ENCODE measurements at regions not wholly inside any gene's neighbourhood (a gene's known extent, or its start where the extent isn't known, plus 50 kb on each side); places are given as distances from the start of the nearest gene placed in this dataset.
"Not testable (repeated sequence)": the region's sequence is repeated elsewhere in the genome, so short reads cannot be mapped to it uniquely, and the experiment has no call there.

GRCh38 chr17:54353789-54354525, 531.2 kb downstream of the KIF2B start:
- no peak for DNase-seq
- no peak for TF ChIP-seq EZH2 (IDR thresholded peaks at IDR 0.05; ENCODE audit: borderline replicate concordance, insufficient read depth, low read depth, low read length, poor library complexity, severe bottlenecking)
- no peak for TF ChIP-seq CTCF (IDR thresholded peaks at IDR 0.05)
- Histone ChIP-seq H3K27ac (ENCODE audit: low read length in 2 of 2) (no peak overlapping the region), H3K9ac (ENCODE audit: low read length) (no peak overlapping the region), H3K9me3 (ENCODE audit: control extremely low read depth in 1 of 3, control insufficient read depth in 2 of 3, insufficient read depth in 1 of 3, low read length in 2 of 3) (peaks cover 0 to 12% (median 1%) of the 10 kb centered on the region in 3 donors), H3K4me2 (replicated peaks; ENCODE audit: low read depth, low read length, poor library complexity, severe bottlenecking) (no peak overlapping the region), H3K79me2 (ENCODE audit: control insufficient read depth, insufficient read depth, low read length) (no peaks in the 10 kb centered on the region), H3K36me3 (replicated peaks in 1 of 2; ENCODE audit: control extremely low read depth in 1 of 2, control insufficient read depth in 1 of 2, extremely low read depth in 1 of 2, insufficient read depth in 2 of 2, low read length in 1 of 2) (no peaks in the 10 kb centered on the region), H3K4me1 (ENCODE audit: control insufficient read depth in 2 of 2, insufficient read depth in 2 of 2, low read length in 2 of 2) (no peaks in the 10 kb centered on the region), H3K27me3 (replicated peaks in 1 of 4; ENCODE audit: control extremely low read depth in 1 of 4, control insufficient read depth in 3 of 4, insufficient read depth in 4 of 4, low read length in 3 of 4) (no peaks in the 10 kb centered on the region), H3K4me3 (ENCODE audit: control extremely low read depth in 1 of 5, extremely low read depth in 1 of 5, insufficient read depth in 1 of 5, low read depth in 2 of 5, low read length in 4 of 5) (no peak overlapping the region), H2AFZ (ENCODE audit: insufficient read depth, low read depth, low read length, poor library complexity, severe bottlenecking) (no peak overlapping the region), H4K20me1 (ENCODE audit: control insufficient read depth, insufficient read depth, low read length, poor library complexity, severe bottlenecking) (no peaks in the 10 kb centered on the region)
- ATAC-seq (ENCODE audit: low read depth): no peak
- ChIA-PET POLR2A (no interaction called here), CTCF (no interaction called here)
- 91% methylated on average over 6 of the region's 11 CpGs for WGBS (ENCODE audit: insufficient coverage)
- no peak overlapping the region for H3K4me3 Mint-ChIP-seq
- no peak overlapping the region for H3K27ac Mint-ChIP-seq
- H3K9me3 Mint-ChIP-seq (ENCODE audit: insufficient read depth): peaks cover 7% of the 10 kb centered on the region
- H3K4me1 Mint-ChIP-seq: no peaks in the 10 kb centered on the region
- no peaks in the 10 kb centered on the region for H3K27me3 Mint-ChIP-seq
- intact Hi-C loops (cut with micrococcal nuclease): no loop called here

GRCh38 chr17:54361073-54361472, 538.3 kb downstream of the KIF2B start:
- H3K27me3 ChIP-seq (replicated peaks in 1 of 4; ENCODE audit: control extremely low read depth in 1 of 4, control insufficient read depth in 3 of 4, insufficient read depth in 4 of 4, low read length in 3 of 4); H3K4me1 Mint-ChIP-seq; H3K4me3 ChIP-seq (ENCODE audit: control extremely low read depth in 1 of 5, extremely low read depth in 1 of 5, insufficient read depth in 1 of 5, low read depth in 2 of 5, low read length in 4 of 5); H4K20me1 ChIP-seq (ENCODE audit: control insufficient read depth, insufficient read depth, low read length, poor library complexity, severe bottlenecking); DNase-seq; H3K9me3 ChIP-seq (ENCODE audit: control extremely low read depth in 1 of 3, control insufficient read depth in 2 of 3, insufficient read depth in 1 of 3, low read length in 2 of 3); H3K27me3 Mint-ChIP-seq; POLR2A ChIA-PET; ATAC-seq (ENCODE audit: low read depth); H3K79me2 ChIP-seq (ENCODE audit: control insufficient read depth, insufficient read depth, low read length); H3K4me3 Mint-ChIP-seq; H3K9me3 Mint-ChIP-seq (ENCODE audit: insufficient read depth); H3K9ac ChIP-seq (ENCODE audit: low read length); H3K27ac ChIP-seq (ENCODE audit: low read length in 2 of 2); H2AFZ ChIP-seq (ENCODE audit: insufficient read depth, low read depth, low read length, poor library complexity, severe bottlenecking); H3K4me1 ChIP-seq (ENCODE audit: control insufficient read depth in 2 of 2, insufficient read depth in 2 of 2, low read length in 2 of 2); CTCF ChIA-PET; H3K27ac Mint-ChIP-seq; H3K36me3 ChIP-seq (replicated peaks in 1 of 2; ENCODE audit: control extremely low read depth in 1 of 2, control insufficient read depth in 1 of 2, extremely low read depth in 1 of 2, insufficient read depth in 2 of 2, low read length in 1 of 2); intact Hi-C loops (cut with micrococcal nuclease); H3K4me2 ChIP-seq (replicated peaks; ENCODE audit: low read depth, low read length, poor library complexity, severe bottlenecking): not testable (repeated sequence)
- WGBS (ENCODE audit: insufficient coverage): 60% methylated on average over 2 of the region's 4 CpGs
